ENCODE measurements at regions not wholly inside any gene's neighbourhood (a gene's known extent, or its start where the extent isn't known, plus 50 kb on each side); places are given as distances from the start of the nearest gene placed in this dataset.
"Not testable (repeated sequence)": the region's sequence is repeated elsewhere in the genome, so short reads cannot be mapped to it uniquely, and the experiment has no call there.

DNA sequence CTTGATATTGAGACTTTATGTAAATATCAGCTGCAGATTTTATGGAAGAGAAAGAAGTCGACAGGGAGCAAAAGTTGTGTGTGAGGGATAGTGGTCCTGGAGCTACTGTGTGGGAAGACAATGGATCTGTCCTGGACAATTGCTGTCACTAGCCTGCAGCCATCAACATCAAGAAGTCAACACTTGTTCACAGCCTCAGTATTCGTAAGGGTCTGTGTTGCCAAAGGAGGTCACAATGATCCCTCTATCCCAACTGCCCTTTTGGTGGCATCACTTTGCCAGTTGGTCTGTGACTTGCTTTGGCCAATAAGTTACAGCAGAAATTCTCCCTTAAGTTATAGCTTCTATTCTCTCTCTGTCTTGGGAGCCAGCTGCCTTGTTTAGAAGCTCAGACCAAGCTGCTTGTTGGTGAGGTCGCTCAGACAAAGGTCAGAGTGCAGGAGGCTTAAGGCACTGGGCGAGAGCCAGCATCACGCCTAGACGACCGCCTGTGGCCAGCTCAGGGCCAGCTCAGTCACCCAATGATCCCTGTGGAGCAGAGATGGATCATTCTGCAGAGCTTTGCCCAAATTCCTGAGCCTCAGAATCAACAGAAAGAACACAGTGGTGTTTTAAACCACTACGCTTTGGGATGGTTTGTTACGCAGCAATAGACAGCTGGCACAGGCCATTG, 134.9 kb downstream of the RHOU start:
- DNase-seq = no peak

GRCh38 chr1:228871314-228872061, 136.2 kb downstream of the RHOU start:
- DNase-seq = no peak

GRCh38 chr1:228872080-228872479, 136.8 kb downstream of the RHOU start:
- DNase-seq = no peak

DNA sequence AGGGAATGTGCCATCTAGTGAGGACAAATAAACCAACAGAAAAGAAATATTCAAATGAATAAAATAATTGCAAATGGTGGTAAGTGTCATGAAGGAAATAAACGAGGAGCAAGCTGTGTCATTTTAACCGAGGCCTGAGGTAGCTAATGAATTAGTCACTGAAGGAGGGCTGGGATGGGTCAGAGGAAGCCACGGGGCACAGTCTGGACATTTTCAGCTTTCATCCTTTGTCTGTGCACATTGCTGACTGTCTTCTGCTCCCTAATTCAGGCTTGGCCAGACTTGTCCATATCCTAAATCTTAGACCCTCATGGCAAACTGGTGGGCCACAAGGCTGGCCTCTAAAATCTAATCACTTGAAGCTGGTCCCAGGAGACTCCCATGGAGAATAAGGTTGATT, 138.4 kb downstream of the RHOU start:
- DNase-seq = no peak

GRCh38 chr1:228875741-228876140, 140.5 kb downstream of the RHOU start:
- no peak for DNase-seq

DNA sequence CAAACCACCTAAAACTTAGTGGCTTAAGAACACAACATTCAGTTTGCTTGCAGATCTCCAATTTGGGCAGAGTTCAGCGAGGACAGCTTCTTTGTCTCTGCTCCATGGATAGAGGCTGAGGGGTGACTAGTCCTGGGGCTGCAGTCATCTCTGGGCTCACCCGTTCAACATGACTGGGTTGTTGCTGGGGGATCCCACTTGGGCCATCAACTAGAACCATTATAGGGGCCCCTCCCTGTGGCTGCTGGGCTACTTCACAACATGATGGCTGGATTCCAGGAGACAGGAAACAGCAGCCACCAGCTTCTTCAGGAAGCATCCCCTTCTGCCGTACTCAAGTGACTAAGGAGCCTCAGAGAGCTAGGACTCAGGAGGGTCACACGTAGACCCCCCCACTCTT, 140.9 kb downstream of the RHOU start:
- no peak for DNase-seq

- DNase-seq = no peak
Measured at GRCh38 chr1:228879164-228879563, 143.9 kb downstream of the RHOU start.

GRCh38 chr1:228882041-228882770, 146.9 kb downstream of the RHOU start:
- no peak for DNase-seq

- no peak for DNase-seq
Measured at GRCh38 chr1:228882771-228883450, 147.6 kb downstream of the RHOU start.

- no peak for DNase-seq
Measured at GRCh38 chr1:228883535-228883934, 148.3 kb downstream of the RHOU start.

DNA sequence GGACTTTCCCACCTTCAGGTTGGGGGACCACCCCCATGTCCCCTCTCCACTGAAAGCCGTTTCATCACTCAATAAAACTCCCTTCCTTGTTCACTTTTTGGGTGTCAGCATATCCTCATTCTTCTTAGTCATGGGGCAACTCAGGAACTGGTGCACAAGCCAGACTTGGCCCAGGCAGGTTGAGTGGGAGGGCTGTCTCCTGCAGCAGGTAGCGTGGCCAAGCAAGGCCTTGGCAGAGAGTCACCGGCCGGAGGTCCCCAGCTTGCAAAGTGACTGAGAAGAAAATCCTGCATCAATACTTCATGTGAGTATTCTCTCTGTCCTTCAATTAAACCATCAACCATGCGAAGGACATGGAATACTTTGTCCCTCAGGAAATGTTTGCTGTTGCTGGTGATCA, 148.9 kb downstream of the RHOU start:
- no peak for DNase-seq

DNA sequence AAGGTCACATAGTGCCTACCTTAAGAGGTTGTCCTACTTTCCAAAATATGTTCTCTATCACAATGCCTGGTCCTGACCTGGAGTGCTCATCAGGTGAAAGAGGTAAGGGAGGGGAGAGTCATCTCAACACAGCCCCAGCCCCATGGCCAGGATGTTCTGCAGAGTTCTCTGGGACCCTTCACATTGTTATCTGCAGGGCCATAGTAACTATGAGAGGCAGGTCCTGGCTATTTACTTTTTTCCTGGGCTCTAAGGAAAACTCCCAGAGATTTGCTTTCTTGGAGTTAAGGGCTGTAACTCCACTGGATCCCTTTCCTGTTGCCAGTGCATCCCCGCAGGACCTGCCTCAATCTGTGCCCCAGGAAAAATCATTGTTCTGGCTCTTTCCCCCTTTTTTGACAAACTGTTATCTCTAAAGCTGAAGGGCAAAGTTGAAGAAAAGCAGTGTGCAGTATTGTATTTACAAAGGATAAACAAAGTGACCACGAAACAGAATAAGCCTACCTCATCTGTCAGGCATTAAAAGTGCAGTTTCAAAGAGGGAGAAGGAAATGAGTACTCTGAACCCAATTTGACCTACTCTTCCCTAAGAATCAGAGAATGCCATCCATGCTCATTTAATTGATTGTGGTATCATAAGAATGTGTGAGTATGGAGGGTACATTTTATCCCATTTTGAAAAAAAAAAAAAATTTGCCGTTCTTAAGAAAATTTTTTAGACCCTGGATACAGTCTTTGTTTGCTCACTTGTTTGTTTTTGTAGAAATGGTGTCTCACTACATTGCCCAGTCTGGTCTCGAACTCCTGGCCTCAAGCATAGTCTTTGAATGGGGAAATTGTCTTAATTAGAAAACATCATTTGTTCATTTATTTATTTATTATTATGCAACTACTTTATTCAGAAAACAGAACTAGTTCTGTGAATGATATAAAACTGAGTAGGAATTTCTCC, 149.6 kb downstream of the RHOU start:
- no peak for DNase-seq

- no peak for DNase-seq
Measured at GRCh38 chr1:228885845-228886244, 150.6 kb downstream of the RHOU start.

- no peak for DNase-seq
Measured at GRCh38 chr1:228887101-228887500, 151.8 kb downstream of the RHOU start.

DNA sequence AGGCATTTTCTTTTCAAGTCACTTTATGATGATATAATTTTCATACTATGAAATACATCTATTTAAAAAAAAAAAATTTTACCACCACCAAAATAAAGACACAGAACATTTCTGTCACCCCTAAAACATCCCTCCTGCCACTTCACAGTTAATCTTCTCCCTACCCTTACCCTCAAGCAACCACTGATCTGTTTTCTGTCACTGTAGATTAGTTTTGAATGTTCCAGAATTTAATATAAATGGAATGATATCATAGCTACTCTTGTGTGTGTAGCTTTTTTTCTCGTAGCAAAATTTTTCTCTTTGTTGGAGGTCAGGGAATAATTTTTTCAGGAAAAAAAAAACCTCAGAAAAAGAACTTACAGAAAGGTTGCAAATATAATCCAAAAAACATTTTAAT, 152.7 kb downstream of the RHOU start:
- DNase-seq = no peak

DNA sequence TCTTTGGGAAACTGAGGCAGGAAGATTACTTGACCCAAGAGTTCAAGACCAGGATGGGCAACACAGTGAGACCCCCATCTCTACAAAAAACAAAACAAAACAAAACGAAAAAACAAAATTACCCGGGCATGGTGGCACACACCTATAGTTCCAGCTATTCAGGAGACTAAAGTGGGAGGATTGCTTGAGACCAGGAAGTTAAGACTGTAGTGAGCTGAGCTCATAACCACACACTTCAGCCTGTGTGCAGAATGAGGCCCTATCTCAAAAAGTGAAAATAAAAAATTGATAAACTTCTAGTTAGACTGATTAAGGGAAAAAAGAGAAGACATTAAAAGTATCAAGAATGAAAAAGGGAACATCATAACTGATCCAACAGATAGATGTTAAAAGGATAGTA, 154.0 kb downstream of the RHOU start:
- DNase-seq = no peak

- DNase-seq = no peak
Measured at GRCh38 chr1:228891272-228892034, 156.2 kb downstream of the RHOU start.

DNA sequence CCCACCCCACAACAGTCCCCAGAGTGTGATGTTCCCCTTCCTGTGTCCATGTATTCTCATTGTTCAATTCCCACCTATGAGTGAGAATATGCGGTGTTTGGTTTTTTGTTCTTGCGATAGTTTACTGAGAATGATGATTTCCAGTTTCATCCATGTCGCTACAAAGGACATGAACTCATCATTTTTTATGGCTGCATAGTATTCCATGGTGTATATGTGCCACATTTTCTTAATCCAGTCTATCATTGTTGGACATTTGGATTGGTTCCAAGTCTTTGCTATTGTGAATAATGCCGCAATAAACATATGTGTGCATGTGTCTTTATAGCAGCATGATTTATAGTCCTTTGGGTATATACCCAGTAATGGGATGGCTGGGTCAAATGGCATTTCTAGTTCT, 156.9 kb downstream of the RHOU start:
- not testable (repeated sequence) for DNase-seq

- DNase-seq = no peak
Measured at GRCh38 chr1:228894442-228894989, 159.2 kb downstream of the RHOU start.

DNA sequence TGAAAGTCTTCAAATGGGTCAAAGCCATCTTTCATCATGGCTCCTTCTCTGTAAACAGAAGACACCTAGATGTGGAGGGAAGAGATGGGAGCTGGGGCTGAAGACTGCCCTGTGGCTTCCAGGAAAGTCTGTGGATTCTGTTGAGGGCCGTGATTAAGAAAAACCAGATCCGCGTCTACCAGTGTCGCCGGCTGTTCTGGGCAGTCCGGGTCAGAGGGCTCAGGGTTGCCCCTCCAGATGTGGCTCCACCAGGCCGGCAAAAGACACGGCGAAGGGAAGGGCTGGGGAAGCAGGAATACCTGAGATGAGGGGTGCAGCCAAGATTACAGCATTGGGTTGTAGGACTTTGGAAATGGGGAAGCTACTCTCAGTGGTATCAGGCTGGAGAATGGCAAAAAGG, 162.6 kb downstream of the RHOU start:
- DNase-seq = no peak

DNA sequence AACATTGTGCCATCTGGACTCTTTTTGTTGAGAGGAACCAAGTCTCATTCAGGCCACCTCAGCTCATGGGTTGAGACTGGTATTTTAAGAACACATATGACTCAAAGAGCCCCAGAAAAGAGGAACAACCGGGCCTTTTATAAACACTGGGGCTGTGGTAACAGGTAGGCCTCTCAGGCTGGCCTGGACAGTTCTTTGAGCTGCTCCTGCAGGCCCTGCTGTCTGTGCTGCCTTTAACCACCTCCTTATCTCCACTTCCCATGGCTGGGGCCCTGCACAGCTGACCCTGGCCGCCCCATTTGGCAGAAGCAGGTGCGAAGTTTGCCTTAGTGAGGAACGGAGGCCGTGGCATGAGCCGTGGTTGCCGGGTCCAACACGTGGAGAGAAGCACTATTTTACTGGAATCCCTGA, 163.3 kb downstream of the RHOU start:
- DNase-seq = no peak
